MM.1S (cell line): ENCODE measurements at regions not wholly inside any gene's neighbourhood (a gene's known extent, or its start where the extent isn't known, plus 50 kb on each side); places are given as distances from the start of the nearest gene placed in this dataset.

Source experiments
- CTCF ChIP-seq: fragments of 300-600 bp; sonication (generic); IDR thresholded peaks from 2 replicates; pipeline ENCODE4 v1.5.1; 2016; ENCODE audit warnings: antibody characterized with exemption, low read length, mixed read lengths
- EZH2 ChIP-seq: fragments of 300-600 bp; sonication (generic); optimal IDR thresholded peaks from 2 replicates; pipeline ENCODE3; 2017; ENCODE audit warnings: low read depth, mild to moderate bottlenecking, antibody characterized with exemption, low read length, mixed read lengths
- EZH2phosphoT487 ChIP-seq: fragments of 300-600 bp; sonication (generic); IDR thresholded peaks from 2 replicates; pipeline ENCODE4 v1.6.1; 2018; ENCODE audit warnings: antibody characterized with exemption, low read length

GRCh38 chr15:29541309-29541708 is 271.7 kb upstream of the NSMCE3 start:
- TF ChIP-seq CTCF = no peak
- TF ChIP-seq EZH2 = no peak
- TF ChIP-seq EZH2phosphoT487 = no peak
